GM23248 (cell line): ENCODE measurements at regions not wholly inside any gene's neighbourhood (a gene's known extent, or its start where the extent isn't known, plus 50 kb on each side); places are given as distances from the start of the nearest gene placed in this dataset.

ENCODE experiments used
- DNase-seq: peaks from one replicate; pipeline ENCODE4 v3.0.0-alpha.2; 2015
- H2AFZ ChIP-seq: fragments of 200-600 bp; sonication (generic); 2 replicates; pipeline ENCODE4 v1.6.1; 2016; ENCODE audit warnings: antibody characterized with exemption
- H3F3A ChIP-seq: fragments of 200-600 bp; sonication (generic); 2 replicates; pipeline ENCODE4 v1.6.1; 2016; ENCODE audit warnings: mild to moderate bottlenecking, antibody characterized with exemption, mixed run types; ENCODE audit not compliant: insufficient read depth
- H3K27ac ChIP-seq: fragments of 200-600 bp; sonication (generic); 2 replicates; pipeline ENCODE4 v1.5.1; 2016; ENCODE audit warnings: mild to moderate bottlenecking
- H3K27me3 ChIP-seq: fragments of 200-600 bp; sonication (generic); replicated peaks from 2 replicates; pipeline ENCODE4 v1.6.1; 2016; ENCODE audit warnings: mild to moderate bottlenecking; ENCODE audit not compliant: insufficient read depth
- H3K36me3 ChIP-seq: fragments of 200-600 bp; sonication (generic); 2 replicates; pipeline ENCODE4 v1.6.1; 2016; ENCODE audit warnings: low read depth, mild to moderate bottlenecking
- H3K4me1 ChIP-seq: fragments of 200-600 bp; sonication (generic); 2 replicates; pipeline ENCODE4 v1.6.1; 2016; ENCODE audit warnings: mild to moderate bottlenecking; ENCODE audit not compliant: insufficient read depth
- H3K4me2 ChIP-seq: fragments of 200-600 bp; sonication (generic); one replicate; pipeline ENCODE4 v1.6.1; 2016; ENCODE audit warnings: mild to moderate bottlenecking; ENCODE audit not compliant: unreplicated experiment
- H3K4me3 ChIP-seq: fragments of 200-600 bp; sonication (generic); 2 replicates; pipeline ENCODE4 v1.5.1; 2016; ENCODE audit warnings: mild to moderate bottlenecking
- H3K79me2 ChIP-seq: fragments of 200-600 bp; sonication (generic); 2 replicates; pipeline ENCODE4 v1.6.1; 2016; ENCODE audit warnings: mild to moderate bottlenecking; ENCODE audit not compliant: insufficient read depth
- H3K9ac ChIP-seq: fragments of 200-600 bp; sonication (generic); 2 replicates; pipeline ENCODE4 v1.6.1; 2016; ENCODE audit warnings: mild to moderate bottlenecking
- H3K9me2 ChIP-seq: fragments of 200-600 bp; sonication (generic); 2 replicates; pipeline ENCODE4 v1.6.1; 2016; ENCODE audit warnings: mixed run types, mild to moderate bottlenecking, moderate library complexity; ENCODE audit not compliant: insufficient read depth
- H3K9me3 ChIP-seq: fragments of 200-600 bp; sonication (generic); one replicate; pipeline ENCODE4 v1.6.1; 2017; ENCODE audit warnings: low read depth
- H4K20me1 ChIP-seq: fragments of 200-600 bp; sonication (generic); 2 replicates; pipeline ENCODE4 v1.6.0; 2016; ENCODE audit not compliant: insufficient read depth
- EZH2 ChIP-seq: fragments of 200-600 bp; sonication (generic); IDR thresholded peaks from 2 replicates; pipeline ENCODE4 v1.6.1; 2018; ENCODE audit warnings: antibody characterized with exemption, mild to moderate bottlenecking; ENCODE audit not compliant: insufficient read depth, poor library complexity, severe bottlenecking
- EZH2phosphoT487 ChIP-seq: fragments of 200-600 bp; sonication (generic); IDR thresholded peaks from 2 replicates; pipeline ENCODE4 v1.6.1; 2018; ENCODE audit warnings: antibody characterized with exemption, moderate library complexity, mild to moderate bottlenecking, low read depth; ENCODE audit not compliant: insufficient read depth
- WGBS, 2 experiments: methylation state at CpG; one replicate each; pipeline ENCODE4 v1.1.6; 2015 to 2017; ENCODE audit warnings: low lambda C conversion rate in 2 of 2, low coverage in 1 of 2; ENCODE audit errors: missing lambda C conversion rate in 2 of 2; 5-methylcytosine and 5-hydroxymethylcytosine counted together
- in situ Hi-C: fragments of 300-500 bp; cut with MboI; formaldehyde crosslinking; loops from 2 replicates; pipeline ENCODE4 v1.15.0; 2020

DNA sequence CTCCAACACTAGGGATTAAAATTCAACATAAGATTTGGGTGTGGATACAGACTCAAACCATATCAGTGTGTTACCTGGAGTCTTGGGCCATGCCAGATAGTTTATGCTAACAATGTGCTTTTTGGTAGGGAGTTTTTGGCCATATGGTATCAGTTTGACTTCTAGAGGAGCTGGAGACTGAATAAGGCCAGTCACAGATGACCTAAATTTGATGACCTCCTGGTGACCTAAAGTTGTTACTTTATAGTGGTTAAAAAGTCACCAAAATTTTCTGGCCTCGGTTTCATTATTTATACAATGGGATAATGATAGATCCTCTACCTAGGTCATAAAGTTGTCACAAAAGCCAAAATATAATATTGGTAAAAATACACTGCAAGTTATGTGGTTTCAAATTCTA lies 877.1 kb downstream of the RAPGEF2 start:
- Histone ChIP-seq H3F3A (no peaks in the 10 kb centered on the region), H2AFZ (no peak overlapping the region), H3K9me3 (no peaks in the 10 kb centered on the region), H3K4me1 (no peaks in the 10 kb centered on the region), H3K4me3 (no peak overlapping the region), H3K79me2 (no peaks in the 10 kb centered on the region), H3K27me3 (no peaks in the 10 kb centered on the region), H3K9me2 (no peaks in the 10 kb centered on the region), H3K4me2 (no peak overlapping the region), H4K20me1 (no peaks in the 10 kb centered on the region), H3K9ac (no peak overlapping the region), H3K27ac (no peak overlapping the region), H3K36me3 (no peaks in the 10 kb centered on the region)
- DNase-seq, result no peak
- in situ Hi-C loops, result no loop called here
- 5 to 11% methylated on average over 1 of the region's 1 CpG for WGBS, 2 experiments
- TF ChIP-seq EZH2, result no peak
- TF ChIP-seq EZH2phosphoT487, result no peak

DNA sequence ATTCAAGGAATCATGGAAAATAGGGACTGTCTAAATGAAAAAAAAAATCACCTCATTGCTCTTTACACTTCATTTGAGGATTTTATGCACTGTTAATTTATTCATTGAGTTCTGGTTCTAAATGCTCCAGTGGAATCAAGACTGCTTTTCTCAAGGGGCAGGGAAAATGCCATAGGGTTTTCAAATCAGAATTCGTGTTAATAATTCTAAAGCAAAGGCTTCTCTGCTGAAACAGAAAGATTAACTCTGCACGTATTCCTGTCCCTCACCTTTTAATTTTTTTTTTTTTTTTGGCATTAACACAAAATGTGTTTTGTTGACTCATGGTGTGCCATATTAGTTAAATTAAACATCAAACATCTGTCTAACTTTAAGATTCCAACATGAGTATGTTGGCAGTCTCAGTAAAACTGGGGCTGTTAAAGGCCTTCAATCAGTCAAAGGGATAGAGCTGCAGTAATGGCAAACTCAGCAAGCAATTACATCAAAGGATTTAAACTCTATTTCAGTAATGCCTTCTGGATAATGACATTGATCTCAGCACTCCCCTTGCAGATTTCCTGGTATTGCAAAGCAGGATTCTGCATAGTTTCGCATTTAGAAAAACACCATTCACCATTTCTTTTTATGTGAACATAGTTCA lies 878.1 kb downstream of the RAPGEF2 start:
- in situ Hi-C loops, result no loop called here
- H3K9me2 ChIP-seq, result no peaks in the 10 kb centered on the region

DNA sequence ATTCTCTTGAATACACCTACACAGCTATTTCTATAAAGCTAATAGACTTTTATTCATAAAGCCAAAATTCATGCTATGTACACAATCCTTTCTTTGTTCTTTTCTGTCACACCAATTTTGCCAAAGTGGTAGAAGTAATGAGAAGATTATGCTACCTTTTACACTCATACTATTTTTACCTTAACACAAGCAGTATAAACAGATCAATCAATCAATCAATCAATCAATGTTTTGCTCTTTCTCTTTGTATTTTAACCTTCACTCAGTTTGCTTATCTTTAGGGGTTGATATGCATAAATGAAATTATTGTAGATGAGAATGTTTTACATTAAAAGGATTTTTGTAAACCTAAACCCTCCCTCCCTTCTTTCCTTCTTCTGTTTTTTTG lies 878.6 kb downstream of the RAPGEF2 start:
- Histone ChIP-seq H3K79me2 (no peaks in the 10 kb centered on the region), H3K4me2 (no peak overlapping the region), H3K27me3 (no peaks in the 10 kb centered on the region), H3K9ac (no peak overlapping the region), H3K4me3 (no peak overlapping the region), H3K36me3 (no peaks in the 10 kb centered on the region), H3K9me2 (no peaks in the 10 kb centered on the region), H3F3A (no peaks in the 10 kb centered on the region), H2AFZ (no peak overlapping the region), H4K20me1 (no peaks in the 10 kb centered on the region), H3K27ac (no peak overlapping the region), H3K9me3 (no peaks in the 10 kb centered on the region), H3K4me1 (no peaks in the 10 kb centered on the region)
- no peak for DNase-seq
- in situ Hi-C loops, result no loop called here
- no peak for TF ChIP-seq EZH2
- TF ChIP-seq EZH2phosphoT487, result no peak

More for the DNA sequence above, 878.1 kb downstream of the RAPGEF2 start:
- DNase-seq, result no peak
- no peaks in the 10 kb centered on the region for H3K79me2 ChIP-seq
- no peak overlapping the region for H3K4me2 ChIP-seq
- no peak overlapping the region for H2AFZ ChIP-seq
- H3K4me1 ChIP-seq, result no peaks in the 10 kb centered on the region
- no peaks in the 10 kb centered on the region for H4K20me1 ChIP-seq
- no peaks in the 10 kb centered on the region for H3K36me3 ChIP-seq
- TF ChIP-seq EZH2phosphoT487 (no peak), EZH2 (no peak)
- no peaks in the 10 kb centered on the region for H3K9me3 ChIP-seq
- H3K4me3 ChIP-seq, result no peak overlapping the region
- no peak overlapping the region for H3K27ac ChIP-seq
- H3F3A ChIP-seq, result no peaks in the 10 kb centered on the region
- no peaks in the 10 kb centered on the region for H3K27me3 ChIP-seq
- WGBS, 2 experiments, result 8% methylated on average over 3 of the region's 3 CpGs
- no peak overlapping the region for H3K9ac ChIP-seq

DNA sequence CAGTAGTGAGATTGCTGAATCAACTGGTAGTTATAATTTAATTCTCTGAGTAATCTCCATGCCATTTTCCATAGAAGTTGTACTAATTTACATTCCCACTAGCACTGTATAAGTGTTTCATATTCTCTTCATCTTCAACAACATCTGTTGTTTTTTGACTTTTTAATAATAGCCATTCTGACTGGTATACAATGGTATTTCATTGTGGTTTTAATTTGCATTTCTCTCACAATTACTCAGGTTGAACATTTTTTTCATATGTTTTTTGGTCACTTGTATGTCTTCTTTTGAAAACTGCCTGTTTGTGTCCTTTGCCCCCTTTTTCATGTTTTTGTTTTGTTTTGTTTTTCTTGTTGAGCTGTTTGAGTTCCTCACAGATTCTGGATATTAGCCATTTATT lies 880.2 kb downstream of the RAPGEF2 start:
- DNase-seq, result no peak
- Histone ChIP-seq H3K9ac (no peak overlapping the region), H3K27me3 (no peaks in the 10 kb centered on the region), H3K4me1 (no peaks in the 10 kb centered on the region), H3K79me2 (no peaks in the 10 kb centered on the region), H3K4me3 (no peak overlapping the region), H3F3A (no peaks in the 10 kb centered on the region), H3K9me2 (no peaks in the 10 kb centered on the region), H4K20me1 (no peaks in the 10 kb centered on the region), H2AFZ (no peak overlapping the region), H3K9me3 (no peaks in the 10 kb centered on the region), H3K36me3 (no peaks in the 10 kb centered on the region), H3K27ac (no peak overlapping the region), H3K4me2 (no peak overlapping the region)
- in situ Hi-C loops, result no loop called here
- TF ChIP-seq EZH2 (no peak), EZH2phosphoT487 (no peak)

DNA sequence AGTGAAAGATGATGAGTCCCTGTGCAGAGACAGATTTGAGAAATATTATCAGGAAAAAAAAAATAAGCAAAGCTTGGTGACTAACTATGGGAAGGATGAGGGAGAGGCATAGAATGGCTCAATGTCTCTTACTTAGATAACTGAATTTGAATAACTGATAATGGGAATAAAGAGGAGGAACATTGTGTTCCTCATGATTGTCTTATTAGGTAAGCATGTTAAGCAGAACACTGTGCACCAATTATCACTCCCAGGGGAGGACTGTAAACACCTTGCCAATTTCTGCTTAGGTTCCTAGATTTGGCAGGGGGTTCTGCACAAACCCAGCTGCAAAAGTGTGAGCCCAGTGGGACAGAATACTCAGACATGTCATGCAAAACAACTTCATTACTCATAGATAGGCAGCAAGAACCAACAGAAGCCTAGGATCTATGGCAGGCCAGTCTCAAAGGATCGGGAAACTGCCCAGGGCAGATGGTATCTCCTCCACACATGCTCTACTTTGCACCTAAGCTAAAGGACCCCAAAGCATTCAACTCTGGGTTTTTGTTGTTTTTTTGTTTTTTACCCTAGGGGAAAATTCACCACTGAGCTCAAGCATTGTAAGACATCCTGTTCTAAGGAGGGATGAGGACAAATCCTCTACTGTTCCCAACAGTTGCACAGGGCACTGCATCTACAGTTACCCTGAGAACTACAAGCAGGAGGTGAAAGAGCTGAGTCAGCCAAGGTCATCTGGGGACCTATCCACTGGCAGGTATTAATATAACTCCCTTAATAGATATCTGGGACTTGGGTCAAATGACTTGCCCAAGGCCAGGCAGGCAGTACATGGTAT lies 907.0 kb downstream of the RAPGEF2 start:
- H3K9ac ChIP-seq, result no peak overlapping the region
- no peaks in the 10 kb centered on the region for H4K20me1 ChIP-seq
- no peak overlapping the region for H3K4me3 ChIP-seq
- H3K79me2 ChIP-seq, result no peaks in the 10 kb centered on the region
- no peaks in the 10 kb centered on the region for H3K9me3 ChIP-seq
- no peaks in the 10 kb centered on the region for H3F3A ChIP-seq
- in situ Hi-C loops, result no loop called here
- 24 to 30% methylated on average over 1 of the region's 1 CpG for WGBS, 2 experiments
- H3K27me3 ChIP-seq, result no peaks in the 10 kb centered on the region
- H3K9me2 ChIP-seq, result no peaks in the 10 kb centered on the region
- no peak for DNase-seq
- H3K4me1 ChIP-seq, result no peaks in the 10 kb centered on the region
- no peak overlapping the region for H2AFZ ChIP-seq
- H3K36me3 ChIP-seq, result no peaks in the 10 kb centered on the region
- TF ChIP-seq EZH2phosphoT487 (no peak), EZH2 (no peak)
- no peak overlapping the region for H3K27ac ChIP-seq
- no peak overlapping the region for H3K4me2 ChIP-seq
